ENCODE measurements at regions not wholly inside any gene's neighbourhood (a gene's known extent, or its start where the extent isn't known, plus 50 kb on each side); places are given as distances from the start of the nearest gene placed in this dataset.
A peak's percentile ranks its signal among the peaks of the same experiment; 100 is the strongest.

DNA sequence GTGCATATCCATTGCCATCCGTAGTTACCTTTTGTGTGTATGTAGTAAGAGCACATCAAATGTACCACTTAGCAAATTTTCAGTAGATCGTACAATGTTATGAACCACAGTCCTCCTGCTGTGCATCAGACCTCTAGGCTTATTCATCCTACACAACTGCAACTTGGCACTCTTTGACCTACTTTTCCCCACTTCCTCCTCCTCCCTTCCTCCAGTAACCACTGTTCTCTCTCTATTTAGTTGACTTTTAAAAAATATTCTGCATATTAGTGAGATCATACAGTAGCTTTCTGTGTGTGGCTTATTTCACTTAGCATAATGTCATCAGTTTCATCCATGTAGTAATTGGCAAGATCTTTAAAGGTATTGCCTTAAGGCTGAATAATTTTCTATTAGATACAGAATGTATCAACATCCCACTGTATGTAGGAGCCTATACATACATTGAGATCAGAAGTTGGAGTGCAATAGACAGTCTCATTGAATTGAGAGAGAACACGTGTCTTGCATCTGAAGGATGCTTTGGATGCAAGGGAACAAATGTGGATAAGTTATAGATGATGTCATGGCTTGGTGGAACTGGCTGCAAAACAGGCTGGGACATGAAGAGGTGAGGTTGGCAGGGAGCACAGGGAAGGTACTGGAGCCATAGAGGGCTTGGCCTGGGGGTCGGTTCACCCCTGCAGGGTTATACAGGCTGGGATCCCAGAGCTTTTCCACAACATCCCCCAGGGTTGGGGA, 83.0 kb upstream of the FAM180A start:
- no peak for DNase-seq (ENCODE audit: low read depth in 2 of 2)

DNA sequence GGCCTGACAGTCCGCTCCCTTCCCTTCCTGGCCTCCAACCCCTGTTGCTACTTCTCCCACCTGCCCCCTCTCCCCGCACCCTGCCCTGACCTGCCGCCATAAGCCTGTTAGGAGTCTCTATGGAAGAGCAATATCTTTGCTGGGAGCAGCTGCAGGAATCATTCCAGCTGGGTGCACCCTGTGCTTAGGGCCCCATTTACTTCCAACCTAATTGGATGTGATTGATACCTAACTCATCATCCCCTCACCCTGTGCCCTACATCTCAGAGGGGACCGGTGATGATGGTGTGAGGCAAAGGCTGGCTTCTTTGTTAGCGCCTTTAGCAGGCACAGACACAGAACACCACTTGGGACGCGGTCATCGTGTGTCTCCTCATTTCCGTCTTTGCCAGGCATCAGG, 80.0 kb upstream of the FAM180A start:
- DNase-seq (ENCODE audit: low read depth in 2 of 2), result no peak

DNA sequence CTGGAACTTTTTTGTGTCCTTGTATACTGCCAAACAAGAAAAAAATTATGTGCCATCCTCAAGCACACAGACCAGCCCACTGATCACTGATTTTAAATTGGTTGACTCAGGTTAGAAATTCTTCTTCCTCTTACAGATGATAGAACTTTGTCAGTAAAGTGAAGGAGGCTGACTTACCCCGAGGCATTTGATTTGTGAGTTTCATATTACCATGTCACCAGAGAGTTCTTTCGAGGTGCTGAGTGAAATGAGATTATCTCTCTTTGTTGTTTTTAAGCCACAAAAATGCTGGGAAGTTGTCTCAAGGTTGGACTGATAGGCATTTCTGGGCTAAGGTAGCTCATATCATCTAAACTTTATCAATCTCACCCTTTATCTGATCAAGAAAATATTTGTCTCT, 78.8 kb upstream of the FAM180A start:
- DNase-seq (ENCODE audit: low read depth in 2 of 2), result no peak

DNA sequence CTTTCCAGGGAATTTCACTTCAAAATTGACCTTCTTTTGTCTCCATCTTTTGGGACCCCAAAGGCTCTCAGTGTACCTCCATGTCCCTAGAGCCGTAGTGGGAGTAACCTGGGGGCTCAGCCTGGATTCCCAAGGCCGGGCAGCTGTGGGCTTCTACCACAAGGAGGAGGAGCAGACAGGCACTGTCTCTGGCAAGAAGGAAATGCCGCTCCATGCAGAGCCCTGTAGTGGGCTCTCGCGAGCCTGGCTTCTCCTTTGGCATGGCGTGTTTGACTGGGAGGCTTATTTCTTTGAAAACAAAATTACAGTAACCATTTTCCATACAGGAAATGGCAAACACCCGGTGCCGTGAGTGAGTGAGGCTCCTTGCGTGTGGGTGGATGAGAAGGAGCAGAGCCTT, 76.8 kb upstream of the FAM180A start:
- DNase-seq (ENCODE audit: low read depth in 2 of 2), result no peak

DNA sequence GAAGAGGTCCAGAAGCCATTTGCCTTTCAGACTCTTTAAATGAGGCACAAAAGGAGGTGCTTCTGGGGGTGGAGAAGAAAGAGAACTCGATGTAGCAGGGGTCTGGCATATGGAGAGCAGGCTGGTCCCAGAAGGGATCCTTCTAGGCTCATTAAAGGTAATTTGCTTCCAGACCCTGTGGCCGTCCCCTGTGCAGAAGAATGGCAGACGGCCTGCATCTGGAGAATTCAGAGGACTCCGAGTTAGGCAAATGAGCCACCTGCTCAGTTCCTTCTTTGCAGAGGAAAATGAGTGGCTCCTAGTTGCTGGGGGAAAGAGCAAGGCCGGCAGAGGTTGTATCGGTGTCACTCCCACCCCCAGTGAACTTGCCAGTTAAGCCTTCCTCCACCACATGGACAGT, 73.8 kb upstream of the FAM180A start:
- no peak for DNase-seq (ENCODE audit: low read depth in 2 of 2)

DNA sequence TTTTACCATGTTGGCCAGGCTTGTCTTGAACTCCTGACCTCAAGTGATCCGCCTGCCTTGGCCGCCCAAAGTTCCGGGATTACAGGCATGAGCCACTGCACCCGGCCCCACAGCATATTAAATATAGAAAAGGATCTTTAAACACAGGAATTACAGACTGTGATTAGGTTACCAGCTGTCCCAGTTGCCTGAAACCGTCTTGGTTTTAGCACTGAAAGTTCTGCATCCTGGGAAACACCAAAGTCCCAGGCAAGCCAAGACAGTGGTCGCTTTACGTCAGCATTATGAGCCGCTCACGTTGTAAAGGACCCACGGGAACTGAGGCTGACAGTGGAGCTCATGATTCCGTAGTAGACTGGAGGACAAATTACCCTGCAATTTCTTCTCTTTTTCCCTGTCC, 69.0 kb upstream of the FAM180A start:
- no peak for DNase-seq (ENCODE audit: low read depth in 2 of 2)

DNA sequence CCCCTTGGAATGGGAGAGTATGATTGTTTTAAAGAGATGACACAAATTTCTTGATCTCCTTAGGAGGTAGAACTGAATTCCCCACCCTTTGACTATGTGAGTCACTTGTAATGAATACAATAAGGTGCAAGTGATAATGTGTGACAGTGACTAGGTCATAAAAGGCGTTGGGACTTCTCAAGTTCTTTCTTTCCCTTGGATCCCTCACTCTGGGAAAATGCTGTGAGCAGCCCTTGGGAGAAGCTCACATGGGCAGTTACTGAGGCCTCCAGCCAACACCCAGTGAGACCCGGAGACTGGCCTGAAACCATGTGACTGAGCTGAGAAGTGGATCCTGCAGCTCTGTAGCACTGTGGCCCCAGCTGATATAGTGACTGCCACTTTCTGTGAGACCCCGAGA, 66.4 kb upstream of the FAM180A start:
- no peak for DNase-seq (ENCODE audit: low read depth in 2 of 2)

DNA sequence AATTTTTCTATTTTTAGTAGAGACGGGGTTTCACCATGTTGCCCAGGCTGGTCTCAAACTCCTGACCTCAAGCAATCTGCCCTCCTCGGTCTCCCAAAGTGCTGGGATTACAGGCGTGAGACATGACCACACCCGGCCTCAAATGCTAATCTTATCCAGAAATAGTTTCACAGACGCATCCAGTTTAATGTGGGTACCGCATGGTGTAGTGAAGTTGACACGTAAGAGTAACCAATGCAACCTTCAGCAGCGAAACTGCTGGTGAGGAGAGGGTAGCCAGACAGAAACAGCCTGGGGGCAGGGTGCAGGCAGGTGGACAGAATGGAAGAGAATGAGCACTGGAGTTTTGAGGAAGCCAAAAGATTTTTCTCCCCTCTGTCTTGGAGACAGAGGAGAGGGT, 63.5 kb upstream of the FAM180A start:
- DNase-seq (ENCODE audit: low read depth in 2 of 2), result no peak

DNA sequence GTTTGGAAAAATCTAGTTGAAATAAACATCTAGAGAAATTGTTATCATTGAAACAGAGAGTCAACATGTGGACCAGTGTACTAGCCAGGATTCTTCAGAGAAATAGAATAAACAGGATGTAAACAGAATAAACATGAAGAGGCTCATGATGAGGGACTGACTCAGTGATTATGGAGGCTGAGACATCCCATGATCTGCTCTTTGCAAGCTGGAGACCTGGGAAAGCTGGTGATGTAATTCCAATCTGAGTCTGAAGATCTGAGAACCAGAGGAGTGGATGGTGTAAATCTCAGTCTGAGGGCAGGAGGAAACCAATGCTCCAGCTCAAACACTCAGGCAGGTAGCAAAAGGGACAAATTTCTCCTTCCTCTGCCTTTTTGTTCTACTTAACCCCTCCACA, 62.9 kb upstream of the FAM180A start:
- peak in 1 of 2 donors; percentile 4 for DNase-seq (ENCODE audit: low read depth in 2 of 2)

DNA sequence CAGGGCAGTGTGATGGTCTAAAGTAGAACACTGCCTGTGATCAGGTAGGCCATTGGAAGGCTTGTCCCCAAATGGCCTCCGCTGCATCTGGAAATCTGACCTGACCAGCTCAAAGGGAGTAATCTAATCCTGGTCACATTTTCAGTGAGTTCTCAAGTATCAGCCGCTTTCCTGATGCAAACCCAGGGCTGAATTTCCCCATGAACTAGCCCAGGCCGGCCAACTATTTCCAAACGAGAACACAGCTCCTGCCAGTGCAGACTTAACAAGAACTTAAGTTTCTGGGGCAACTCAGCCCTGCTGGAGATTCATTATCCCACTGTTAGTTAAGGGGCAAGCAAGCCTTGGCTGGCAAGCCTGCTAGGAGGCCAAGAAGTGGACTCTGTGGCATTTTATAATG, 59.6 kb upstream of the FAM180A start:
- DNase-seq (ENCODE audit: low read depth in 2 of 2), result no peak

DNA sequence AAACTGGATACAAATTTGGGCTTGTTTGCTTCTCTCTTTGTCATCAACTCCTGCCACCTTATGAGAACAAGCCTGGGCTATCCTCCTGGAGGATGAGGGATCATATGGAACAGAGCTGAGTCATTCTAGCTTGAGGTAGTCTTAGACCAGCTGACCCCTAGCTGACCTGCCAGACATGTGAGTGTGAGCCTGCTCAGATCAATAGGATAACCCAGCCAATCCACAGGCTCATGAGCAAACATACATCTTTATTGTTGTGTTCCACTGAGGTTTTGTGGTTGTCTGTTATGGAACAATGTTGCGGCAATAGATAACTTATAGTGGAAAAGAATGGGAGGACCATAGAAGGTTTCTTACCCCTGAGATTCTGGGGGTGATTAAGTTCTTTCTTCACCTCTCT, 54.5 kb upstream of the FAM180A start:
- no peak for DNase-seq (ENCODE audit: low read depth in 2 of 2)

DNA sequence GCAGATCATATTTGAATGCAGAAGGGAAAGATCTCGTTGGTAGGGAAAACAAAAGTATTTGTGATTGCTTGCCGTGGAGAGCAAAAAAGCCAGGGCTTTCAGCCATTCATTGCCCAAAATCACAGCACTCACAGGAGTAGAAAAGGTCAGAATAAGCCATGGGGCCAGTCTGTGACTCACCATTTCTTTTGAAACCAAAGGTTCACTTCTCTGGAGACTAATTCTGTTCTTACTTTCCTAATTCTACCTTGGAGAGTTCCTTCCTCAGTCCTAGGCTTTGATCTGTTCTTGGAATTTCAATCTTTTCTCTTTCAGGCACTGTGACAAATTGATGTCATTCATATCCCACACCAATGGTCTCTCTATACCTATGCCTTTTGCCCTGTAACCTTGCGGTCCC, 54.1 kb upstream of the FAM180A start:
- no peak for DNase-seq (ENCODE audit: low read depth in 2 of 2)

DNA sequence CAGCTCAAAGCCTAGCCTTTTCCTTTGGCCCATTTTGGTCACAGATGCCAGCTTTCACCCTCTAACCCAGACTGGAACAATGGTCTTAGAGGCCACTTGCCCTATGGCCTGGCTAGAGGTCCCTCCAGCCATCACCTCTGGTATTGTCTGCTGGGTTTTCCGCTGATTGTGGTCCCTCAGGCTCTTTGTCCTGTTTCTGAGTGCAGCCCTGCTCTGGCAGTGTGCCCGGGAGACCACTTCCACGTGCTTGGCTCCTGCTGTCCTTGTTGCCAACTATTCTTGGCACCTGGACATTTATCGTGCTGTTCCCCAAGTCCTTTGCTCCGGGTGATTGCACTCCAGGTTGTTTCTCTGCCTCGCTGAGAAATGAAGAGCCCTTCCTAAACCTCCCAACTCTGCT, 53.3 kb upstream of the FAM180A start:
- DNase-seq (ENCODE audit: low read depth in 2 of 2), result peak in 1 of 2 donors; percentile 52

DNA sequence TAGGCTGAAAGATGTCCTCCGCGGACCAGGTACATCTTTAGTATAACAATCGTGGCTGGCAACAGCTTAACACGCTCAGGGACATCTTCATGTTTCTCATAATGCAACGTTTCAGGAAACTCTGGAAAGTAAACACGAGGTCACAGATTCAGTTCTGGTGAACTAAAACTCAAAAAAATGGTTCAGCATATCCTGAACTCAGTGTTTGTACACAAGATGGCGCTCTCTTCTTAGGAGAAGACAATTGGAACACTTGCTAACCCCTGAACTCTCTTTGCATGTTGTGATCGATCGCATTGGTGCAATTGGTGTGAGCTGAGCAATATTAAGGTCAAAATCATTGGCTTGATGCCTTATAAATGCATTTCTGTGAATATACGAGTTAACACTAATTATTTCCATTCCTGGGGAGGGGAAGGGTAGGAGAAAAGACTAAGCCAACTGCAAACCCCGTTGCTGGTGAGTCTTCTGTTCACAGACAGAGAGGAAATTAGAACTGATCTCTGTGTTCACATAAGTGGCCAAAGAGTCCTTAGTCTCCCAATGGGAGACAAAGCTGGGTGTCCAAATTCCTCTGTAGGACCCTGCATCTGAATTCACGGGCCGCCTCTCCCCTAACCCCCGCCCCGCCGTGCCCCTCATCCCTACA, 52.6 kb upstream of the FAM180A start:
- DNase-seq (ENCODE audit: low read depth in 2 of 2), result peak; percentile 75 to 79

DNA sequence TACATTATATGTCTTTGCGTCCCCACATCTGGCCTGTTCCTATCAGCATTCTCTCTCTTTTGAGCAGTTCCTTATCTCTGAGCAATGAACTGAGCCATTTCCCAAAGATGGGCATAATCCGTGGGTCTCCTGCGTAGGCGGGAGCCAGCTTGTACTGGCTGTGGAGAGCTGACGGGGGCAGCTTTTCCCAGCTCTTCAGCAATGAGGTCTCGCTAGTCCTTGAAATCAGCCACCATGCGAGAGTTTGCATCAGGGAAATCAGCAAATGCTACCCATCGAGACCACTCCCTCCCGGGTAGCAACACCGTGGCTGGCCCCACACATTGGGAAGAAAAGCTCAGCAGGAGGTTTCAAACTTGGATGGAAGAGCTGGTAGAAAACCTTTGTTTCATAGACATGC, 51.9 kb upstream of the FAM180A start:
- no peak for DNase-seq (ENCODE audit: low read depth in 2 of 2)

DNA sequence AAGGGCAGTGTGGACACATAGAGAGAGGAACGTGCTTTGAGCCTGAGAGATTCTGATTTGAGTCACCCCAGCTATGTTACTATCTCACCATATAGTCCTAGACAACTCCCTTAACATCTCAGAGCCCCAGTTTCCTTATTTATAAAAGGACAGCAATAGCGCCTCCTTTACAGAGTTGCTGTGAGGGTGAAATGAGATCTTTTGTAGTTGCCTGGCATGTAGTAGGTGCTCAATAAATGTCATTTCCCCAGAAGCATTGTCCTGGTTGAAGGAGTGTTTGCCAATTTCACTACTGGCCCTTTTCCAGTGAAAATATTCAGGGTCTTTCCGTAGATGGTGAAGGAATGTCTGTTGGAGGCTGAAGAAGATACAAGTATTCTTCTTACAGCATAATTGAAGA, 51.3 kb upstream of the FAM180A start:
- no peak for DNase-seq (ENCODE audit: low read depth in 2 of 2)
